ENCODE measurements at regions not wholly inside any gene's neighbourhood (a gene's known extent, or its start where the extent isn't known, plus 50 kb on each side); places are given as distances from the start of the nearest gene placed in this dataset.
"Not testable (repeated sequence)": the region's sequence is repeated elsewhere in the genome, so short reads cannot be mapped to it uniquely, and the experiment has no call there.

GRCh38 chr2:161513295-161514032, 97.4 kb downstream of the TBR1 start:
- dilution Hi-C loops (cut with MboI; ENCODE audit: extremely low pct_ligation_motif_present, low sequenced_read_pairs); H3K4me3 ChIP-seq (replicated peaks in 1 of 3; ENCODE audit: insufficient read depth in 1 of 3, low read depth in 1 of 3, low read length in 3 of 3); DNase-seq (ENCODE audit: low read depth, low spot score); H3K4me2 ChIP-seq (ENCODE audit: insufficient read depth, low read length); H3K9me3 ChIP-seq (replicated peaks; ENCODE audit: control insufficient read depth, insufficient read depth, low read length); H3K79me2 ChIP-seq (ENCODE audit: control insufficient read depth, insufficient read depth, low read length); intact Hi-C loops (cut with micrococcal nuclease); H3K36me3 ChIP-seq (ENCODE audit: control insufficient read depth in 2 of 2, extremely low read depth in 1 of 2, insufficient read depth in 2 of 2, low read length in 2 of 2); H4K20me1 ChIP-seq (replicated peaks; ENCODE audit: control insufficient read depth, extremely low read depth, insufficient read depth, low read length); H3K9ac ChIP-seq (replicated peaks; ENCODE audit: extremely low read depth, insufficient read depth, low read length); H3K9me1 ChIP-seq (replicated peaks; ENCODE audit: control insufficient read depth, extremely low read depth, insufficient read depth, low read length); H3K27me3 ChIP-seq (ENCODE audit: control insufficient read depth in 2 of 2, insufficient read depth in 2 of 2, low read length in 2 of 2); BruUV-seq (replicated peaks); POLR2A ChIA-PET; FAIRE-seq; H3K27ac ChIP-seq (ENCODE audit: insufficient read depth, low read depth, low read length); H2AFZ ChIP-seq (ENCODE audit: low read depth, low read length); H3K4me1 ChIP-seq (ENCODE audit: control insufficient read depth, extremely low read depth, insufficient read depth, low read length): not testable (repeated sequence)
- CTCF ChIA-PET = interaction anchor here (0.7 kb wide), 1 partner anchor 8 kb away, joined by 3 read pairs; no protein-coding TSS in a partner anchor

DNA sequence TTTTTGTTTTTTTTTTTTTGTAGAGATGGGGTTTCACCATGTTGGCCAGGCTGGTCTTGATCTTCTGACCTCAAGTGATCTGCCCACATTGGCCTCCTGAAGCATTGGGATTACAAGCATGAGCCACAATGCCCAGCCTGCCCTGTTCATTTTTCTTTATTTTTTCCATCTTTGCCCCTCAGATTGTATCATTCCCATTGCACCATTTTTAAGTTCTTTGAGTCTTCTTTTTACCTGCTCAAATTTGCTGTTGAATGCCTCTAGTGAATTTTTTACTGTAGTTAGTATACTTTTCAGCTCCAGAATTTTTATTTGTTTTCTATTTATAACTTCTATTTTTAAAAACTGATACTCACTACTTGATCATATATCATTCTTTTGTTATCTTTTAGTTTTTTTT, 101.4 kb upstream of the SLC4A10 start:
- POLR2A ChIA-PET = no interaction called here
- no peak overlapping the region for H3K9ac ChIP-seq (replicated peaks; ENCODE audit: extremely low read depth, insufficient read depth, low read length)
- no peaks in the 10 kb centered on the region for H3K27me3 ChIP-seq (ENCODE audit: control insufficient read depth in 2 of 2, insufficient read depth in 2 of 2, low read length in 2 of 2)
- CTCF ChIA-PET = no interaction called here
- no peak overlapping the region for H3K4me3 ChIP-seq (replicated peaks in 1 of 3; ENCODE audit: insufficient read depth in 1 of 3, low read depth in 1 of 3, low read length in 3 of 3)
- no peaks in the 10 kb centered on the region for H3K9me1 ChIP-seq (replicated peaks; ENCODE audit: control insufficient read depth, extremely low read depth, insufficient read depth, low read length)
- dilution Hi-C loops (cut with MboI; ENCODE audit: extremely low pct_ligation_motif_present, low sequenced_read_pairs) (no loop called here), intact Hi-C loops (cut with micrococcal nuclease) (no loop called here)
- FAIRE-seq = no peak
- TF ChIP-seq MYC (IDR thresholded peaks at IDR 0.05; ENCODE audit: low read depth, low read length) (no peak), MAX (IDR thresholded peaks at IDR 0.05; ENCODE audit: insufficient read depth, insufficient read length) (no peak), JUN (IDR thresholded peaks at IDR 0.05; ENCODE audit: borderline replicate concordance, insufficient read depth, insufficient read length, low read depth) (no peak), POLR2A (IDR thresholded peaks at IDR 0.05; ENCODE audit: low read depth, low read length) (no peak), EZH2 (IDR thresholded peaks at IDR 0.05; ENCODE audit: borderline replicate concordance, low read depth, low read length, severe bottlenecking) (no peak), CTCF (IDR thresholded peaks at IDR 0.05; ENCODE audit: extremely low read depth in 1 of 2, insufficient read depth in 1 of 2, low read depth in 1 of 2, low read length in 2 of 2) (no peak), FOS (IDR thresholded peaks at IDR 0.05; ENCODE audit: borderline replicate concordance, insufficient read depth, low read length) (no peak)
- no TSS peak for BruUV-seq (replicated peaks)
- H3K27ac ChIP-seq (ENCODE audit: insufficient read depth, low read depth, low read length) = no peak overlapping the region
- no peak for DNase-seq (ENCODE audit: low read depth, low spot score)
- H3K4me1 ChIP-seq (ENCODE audit: control insufficient read depth, extremely low read depth, insufficient read depth, low read length) = no peaks in the 10 kb centered on the region
- H3K36me3 ChIP-seq (ENCODE audit: control insufficient read depth in 2 of 2, extremely low read depth in 1 of 2, insufficient read depth in 2 of 2, low read length in 2 of 2) = no peaks in the 10 kb centered on the region
- H4K20me1 ChIP-seq (replicated peaks; ENCODE audit: control insufficient read depth, extremely low read depth, insufficient read depth, low read length) = no peaks in the 10 kb centered on the region
- H2AFZ ChIP-seq (ENCODE audit: low read depth, low read length) = no peak overlapping the region
- no peak overlapping the region for H3K4me2 ChIP-seq (ENCODE audit: insufficient read depth, low read length)
- no peaks in the 10 kb centered on the region for H3K79me2 ChIP-seq (ENCODE audit: control insufficient read depth, insufficient read depth, low read length)
- H3K9me3 ChIP-seq (replicated peaks; ENCODE audit: control insufficient read depth, insufficient read depth, low read length) = no peaks in the 10 kb centered on the region
